T-helper 1 cell treated with Interleukin-12 subunit alpha and Interleukin-12 subunit beta and Interleukin-4 antibody, amounts not matched to agents 30 ng/mL and 1 ng/mL, for 36 hours (primary cell): ENCODE measurements at regions not wholly inside any gene's neighbourhood (a gene's known extent, or its start where the extent isn't known, plus 50 kb on each side); places are given as distances from the start of the nearest gene placed in this dataset.

Source experiments
- intact Hi-C: fragments of 100-400 bp; cut with micrococcal nuclease; formaldehyde crosslinking; loops from one replicate; pipeline ENCODE4 v1.15.1; 2024

GRCh38 chr10:107342711-107343110 lies 178.2 kb upstream of the SORCS1 start:
- intact Hi-C loops: no loop called here

GRCh38 chr10:107341281-107341680 lies 176.8 kb upstream of the SORCS1 start:
- intact Hi-C loops: no loop called here

GRCh38 chr10:107340326-107340725 lies 175.8 kb upstream of the SORCS1 start:
- intact Hi-C loops: no loop called here

GRCh38 chr10:107336061-107336460 lies 171.6 kb upstream of the SORCS1 start:
- intact Hi-C loops: no loop called here

- intact Hi-C loops: no loop called here
Measured at GRCh38 chr10:107317592-107317991, 153.1 kb upstream of the SORCS1 start.

- intact Hi-C loops: no loop called here
Measured at GRCh38 chr10:107303203-107303602, 138.7 kb upstream of the SORCS1 start.

GRCh38 chr10:107299606-107300005 lies 135.1 kb upstream of the SORCS1 start:
- intact Hi-C loops: no loop called here

- intact Hi-C loops: no loop called here
Measured at GRCh38 chr10:107284187-107284586, 119.7 kb upstream of the SORCS1 start.

- intact Hi-C loops: no loop called here
Measured at GRCh38 chr10:107280293-107280692, 115.8 kb upstream of the SORCS1 start.

GRCh38 chr10:107277591-107277990 lies 113.1 kb upstream of the SORCS1 start:
- intact Hi-C loops: no loop called here

- intact Hi-C loops: no loop called here
Measured at GRCh38 chr10:107275806-107276205, 111.3 kb upstream of the SORCS1 start.

- intact Hi-C loops: no loop called here
Measured at GRCh38 chr10:107269626-107270025, 105.1 kb upstream of the SORCS1 start.

GRCh38 chr10:107264742-107265141 lies 100.2 kb upstream of the SORCS1 start:
- intact Hi-C loops: no loop called here

- intact Hi-C loops: no loop called here
Measured at GRCh38 chr10:107244122-107244521, 79.6 kb upstream of the SORCS1 start.

- intact Hi-C loops: no loop called here
Measured at GRCh38 chr10:107238275-107238674, 73.8 kb upstream of the SORCS1 start.

GRCh38 chr10:107232013-107232412 lies 67.5 kb upstream of the SORCS1 start:
- intact Hi-C loops: no loop called here

GRCh38 chr10:107230887-107231286 lies 66.4 kb upstream of the SORCS1 start:
- intact Hi-C loops: no loop called here

GRCh38 chr10:107215681-107216080 lies 51.2 kb upstream of the SORCS1 start:
- intact Hi-C loops: no loop called here
